Brain microvascular endothelial cell (primary cell): ENCODE measurements at regions not wholly inside any gene's neighbourhood (a gene's known extent, or its start where the extent isn't known, plus 50 kb on each side); places are given as distances from the start of the nearest gene placed in this dataset.

Experiments
- DNase-seq: peaks from one replicate; pipeline ENCODE4 v3.0.0-alpha.2; 2020
- H3K27ac ChIP-seq: fragments of 250-450 bp; sonication (Bioruptor Pico); 2 replicates; pipeline ENCODE4 v1.5.1; 2020; ENCODE audit warnings: mild to moderate bottlenecking, moderate library complexity
- H3K27me3 ChIP-seq: fragments of 250-450 bp; sonication (Bioruptor Pico); replicated peaks from 2 replicates; pipeline ENCODE4 v1.5.1; 2020; ENCODE audit warnings: mild to moderate bottlenecking
- H3K36me3 ChIP-seq: fragments of 250-450 bp; sonication (Bioruptor Pico); replicated peaks from 2 replicates; pipeline ENCODE4 v1.5.1; 2020; ENCODE audit warnings: mild to moderate bottlenecking
- H3K4me3 ChIP-seq: 2 replicates; pipeline ENCODE4 v1.5.1; 2011; ENCODE audit warnings: low read depth, mild to moderate bottlenecking, control low read depth, low read length, moderate library complexity
- CTCF ChIP-seq: IDR thresholded peaks from 2 replicates; pipeline ENCODE4 v1.5.1; 2011; ENCODE audit warnings: low read depth, mild to moderate bottlenecking, moderate library complexity, low read length, control low read depth, inconsistent platforms; ENCODE audit errors: missing control alignments
- in situ Hi-C: cut with HindIII; loops from 2 replicates; pipeline ENCODE4 v1.10.0; 2017; ENCODE audit warnings: low sequenced_read_pairs, low pct_ligation_motif_present

- Histone ChIP-seq H3K36me3 (no peaks in the 10 kb centered on the region), H3K27me3 (no peaks in the 10 kb centered on the region), H3K27ac (no peak overlapping the region), H3K4me3 (no peak overlapping the region)
- no peak for TF ChIP-seq CTCF
- no peak for DNase-seq
- in situ Hi-C loops = no loop called here
These were observed 923.5 kb downstream of the UQCRFS1 start for GRCh38 chr19:28289295-28290063.

GRCh38 chr19:28288572-28289264 lies 924.2 kb downstream of the UQCRFS1 start:
- Histone ChIP-seq H3K36me3 (no peaks in the 10 kb centered on the region), H3K27me3 (no peaks in the 10 kb centered on the region), H3K27ac (no peak overlapping the region), H3K4me3 (no peak overlapping the region)
- DNase-seq = no peak
- TF ChIP-seq CTCF = no peak
- in situ Hi-C loops = no loop called here

DNA sequence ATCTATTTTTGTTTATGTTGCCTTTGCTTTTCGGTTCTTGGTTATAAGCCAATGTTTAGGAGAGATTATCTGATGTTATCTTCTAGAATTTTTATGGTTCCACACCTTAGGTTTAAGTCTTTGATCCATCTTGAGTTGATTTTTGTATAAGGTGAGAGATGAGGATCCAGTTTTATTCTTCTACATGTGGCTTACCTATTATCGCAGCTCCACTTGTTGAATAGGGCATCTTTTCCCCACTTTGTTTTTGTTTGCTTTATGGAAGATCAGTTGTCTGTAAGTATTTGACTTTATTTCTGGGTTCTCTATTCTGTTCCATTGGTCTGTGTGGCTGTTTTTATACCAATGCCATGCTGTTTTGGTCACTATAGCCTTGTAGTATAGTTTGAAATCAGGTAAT lies 927.0 kb downstream of the UQCRFS1 start:
- Histone ChIP-seq H3K36me3 (no peaks in the 10 kb centered on the region), H3K27me3 (no peaks in the 10 kb centered on the region), H3K27ac (no peak overlapping the region), H3K4me3 (no peak overlapping the region)
- no peak for DNase-seq
- in situ Hi-C loops = no loop called here
- no peak for TF ChIP-seq CTCF

DNA sequence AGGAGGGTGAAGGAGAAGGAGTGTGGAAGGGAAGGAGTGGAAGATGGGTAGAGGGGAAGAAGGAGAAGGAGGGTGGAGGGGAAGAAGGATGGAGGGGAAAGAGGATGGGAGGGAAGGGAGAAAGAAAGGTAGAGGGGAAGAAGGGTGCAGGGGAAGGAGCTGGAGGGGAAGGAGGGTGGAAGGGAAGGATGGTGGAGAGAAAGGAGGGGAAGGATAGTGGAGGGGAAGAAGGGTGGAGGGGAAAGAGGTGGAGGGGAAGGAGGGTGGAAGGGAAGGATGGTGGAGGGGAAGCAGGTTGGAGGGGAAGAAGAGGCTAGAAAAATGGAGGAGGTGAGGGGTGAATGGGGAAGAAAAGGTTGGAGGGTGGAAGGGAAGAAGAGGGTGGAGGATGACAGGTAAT lies 927.9 kb downstream of the UQCRFS1 start:
- in situ Hi-C loops = no loop called here
- no peak for TF ChIP-seq CTCF
- DNase-seq = no peak

DNA sequence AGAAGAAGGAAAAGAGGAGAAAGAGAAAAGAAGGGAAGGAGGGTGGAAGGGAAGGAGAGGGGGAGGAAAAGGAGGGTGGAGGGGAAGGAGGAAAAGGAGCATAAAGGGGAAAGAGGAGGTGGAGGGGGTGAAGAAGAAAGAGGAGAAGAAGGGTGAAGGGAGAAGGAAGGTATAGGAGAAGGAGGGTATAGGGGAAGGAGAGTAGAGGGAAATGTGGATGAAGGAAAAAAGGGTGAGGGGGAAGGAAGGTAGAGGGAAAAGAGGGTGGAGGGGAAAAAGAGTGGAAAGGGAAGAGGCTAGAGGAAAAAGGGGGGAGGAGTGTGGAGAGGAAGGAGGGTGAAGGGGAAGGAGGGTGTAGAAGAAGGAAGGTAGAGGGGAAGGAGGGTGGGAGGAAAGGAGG lies 928.6 kb downstream of the UQCRFS1 start:
- in situ Hi-C loops = no loop called here
- TF ChIP-seq CTCF = no peak

More for the DNA sequence above, 927.9 kb downstream of the UQCRFS1 start:
- Histone ChIP-seq H3K36me3 (no peaks in the 10 kb centered on the region), H3K27ac (no peak overlapping the region), H3K4me3 (no peak overlapping the region), H3K27me3 (no peaks in the 10 kb centered on the region)

More for the DNA sequence above, 928.6 kb downstream of the UQCRFS1 start:
- Histone ChIP-seq H3K4me3 (no peak overlapping the region), H3K27ac (no peak overlapping the region), H3K36me3 (no peaks in the 10 kb centered on the region), H3K27me3 (no peaks in the 10 kb centered on the region)
- DNase-seq = no peak
